H9 (cell line): ENCODE measurements at regions not wholly inside any gene's neighbourhood (a gene's known extent, or its start where the extent isn't known, plus 50 kb on each side); places are given as distances from the start of the nearest gene placed in this dataset.

Experiments
- DNase-seq: peaks from one replicate; pipeline ENCODE4 v3.0.0-alpha.2; 2017
- H2AFZ ChIP-seq: one replicate; pipeline ENCODE4 v1.6.1; 2013; ENCODE audit warnings: mild to moderate bottlenecking, low read length, control low read depth, moderate library complexity
- H2AK5ac ChIP-seq: 2 replicates; pipeline ENCODE4 v1.6.1; 2013; ENCODE audit warnings: low read length, control low read depth, mixed read lengths; ENCODE audit not compliant: insufficient read length
- H2BK120ac ChIP-seq: one replicate; pipeline ENCODE4 v1.6.1; 2013; ENCODE audit warnings: low read depth, mild to moderate bottlenecking, low read length, control low read depth, inconsistent platforms; ENCODE audit not compliant: poor library complexity, severe bottlenecking
- H2BK12ac ChIP-seq: 2 replicates; pipeline ENCODE4 v1.6.1; 2013; ENCODE audit warnings: low read length, control low read depth, mixed read lengths, low read depth; ENCODE audit not compliant: insufficient read length
- H2BK15ac ChIP-seq: 2 replicates; pipeline ENCODE4 v1.6.1; 2013; ENCODE audit warnings: low read depth, low read length, control low read depth
- H2BK20ac ChIP-seq: one replicate; pipeline ENCODE4 v1.6.1; 2013; ENCODE audit warnings: low read depth, mild to moderate bottlenecking, low read length, control low read depth, inconsistent platforms; ENCODE audit not compliant: poor library complexity, severe bottlenecking
- H2BK5ac ChIP-seq: 2 replicates; pipeline ENCODE4 v1.6.1; 2013; ENCODE audit warnings: low read length, control low read depth, mixed read lengths; ENCODE audit not compliant: insufficient read length
- H3K14ac ChIP-seq: 2 replicates; pipeline ENCODE4 v1.6.1; 2013; ENCODE audit warnings: low read length, control low read depth; ENCODE audit not compliant: insufficient read depth
- H3K18ac ChIP-seq: 2 replicates; pipeline ENCODE4 v1.6.1; 2013; ENCODE audit warnings: low read depth, mild to moderate bottlenecking, mixed read lengths, low read length, control low read depth; ENCODE audit not compliant: insufficient read length
- H3K23ac ChIP-seq: 2 replicates; pipeline ENCODE4 v1.6.1; 2013; ENCODE audit warnings: low read length, control low read depth, mixed read lengths, low read depth; ENCODE audit not compliant: insufficient read length
- H3K23me2 ChIP-seq: 2 replicates; pipeline ENCODE4 v1.6.1; 2013; ENCODE audit warnings: low read depth, mild to moderate bottlenecking, mixed read lengths, low read length, control low read depth; ENCODE audit not compliant: insufficient read length, poor library complexity, severe bottlenecking
- H3K27ac ChIP-seq: 2 replicates; pipeline ENCODE4 v1.5.1; 2013; ENCODE audit warnings: low read length, control low read depth, mixed read lengths, low read depth; ENCODE audit not compliant: insufficient read length
- H3K27me3 ChIP-seq: 2 replicates; pipeline ENCODE4 v1.6.1; 2013; ENCODE audit warnings: low read length, control low read depth, inconsistent platforms; ENCODE audit not compliant: insufficient read depth
- H3K4ac ChIP-seq: 2 replicates; pipeline ENCODE4 v1.6.1; 2013; ENCODE audit warnings: low read depth, mild to moderate bottlenecking, control low read depth, inconsistent platforms, low read length, moderate library complexity
- H3K4me1 ChIP-seq: 2 replicates; pipeline ENCODE4 v1.6.1; 2013; ENCODE audit warnings: low read length, control low read depth, inconsistent platforms; ENCODE audit not compliant: insufficient read depth
- H3K4me2 ChIP-seq: 2 replicates; pipeline ENCODE4 v1.6.1; 2013; ENCODE audit warnings: low read length, control low read depth, mixed read lengths; ENCODE audit not compliant: insufficient read length, insufficient read depth
- H3K56ac ChIP-seq: 2 replicates; pipeline ENCODE4 v1.6.1; 2013; ENCODE audit warnings: low read depth, mild to moderate bottlenecking, mixed read lengths, low read length, control low read depth; ENCODE audit not compliant: insufficient read length
- H3K79me1 ChIP-seq: 2 replicates; pipeline ENCODE4 v1.6.1; 2013; ENCODE audit warnings: low read depth, mild to moderate bottlenecking, moderate library complexity, low read length, control low read depth, inconsistent platforms; ENCODE audit not compliant: insufficient read depth, poor library complexity, severe bottlenecking
- H3K79me2 ChIP-seq: 2 replicates; pipeline ENCODE4 v1.6.1; 2013; ENCODE audit warnings: low read length, control low read depth, inconsistent platforms; ENCODE audit not compliant: insufficient read depth
- H3K9ac ChIP-seq: 2 replicates; pipeline ENCODE4 v1.6.1; 2013; ENCODE audit warnings: low read length, control low read depth, mixed read lengths; ENCODE audit not compliant: insufficient read length; ENCODE audit errors: extremely low read depth
- H3K9me3 ChIP-seq: one replicate; pipeline ENCODE4 v1.6.1; 2013; ENCODE audit warnings: low read depth, low read length, inconsistent platforms; ENCODE audit not compliant: control insufficient read depth
- H3T11ph ChIP-seq: one replicate; pipeline ENCODE4 v1.6.1; 2013; ENCODE audit warnings: mild to moderate bottlenecking, low read length, control low read depth, inconsistent platforms
- H4K20me1 ChIP-seq: one replicate; pipeline ENCODE4 v1.6.1; 2013; ENCODE audit not compliant: control insufficient read depth, insufficient read length, insufficient read depth
- H4K5ac ChIP-seq: 2 replicates; pipeline ENCODE4 v1.6.1; 2013; ENCODE audit warnings: low read depth, mild to moderate bottlenecking, mixed read lengths, low read length, control low read depth; ENCODE audit not compliant: insufficient read length
- H4K8ac ChIP-seq: replicated peaks from 2 replicates; pipeline ENCODE4 v1.6.1; 2013; ENCODE audit warnings: low read length, control low read depth, mixed read lengths, low read depth; ENCODE audit not compliant: insufficient read length
- H4K91ac ChIP-seq: 2 replicates; pipeline ENCODE4 v1.6.1; 2013; ENCODE audit warnings: low read depth, mild to moderate bottlenecking, moderate library complexity, mixed read lengths, low read length, control low read depth; ENCODE audit not compliant: insufficient read length
- H3K27ac Mint-ChIP-seq, 3 experiments: 2 replicates in 2 of 3; 3 replicates in 1 of 3; pipeline ENCODE4 v1.8.0; 2020 to 2021; ENCODE audit warnings: mixed read lengths in 3 of 3, mild to moderate bottlenecking in 1 of 3, moderate library complexity in 1 of 3
- H3K27me3 Mint-ChIP-seq: 2 replicates; pipeline ENCODE4 v1.8.0; 2021; ENCODE audit warnings: low read depth, mild to moderate bottlenecking, moderate library complexity, mixed read lengths
- H3K36me3 Mint-ChIP-seq, 3 experiments: 2 replicates in 2 of 3; 3 replicates in 1 of 3; pipeline ENCODE4 v1.8.0; 2020 to 2021; ENCODE audit warnings: low read depth in 3 of 3, mixed read lengths in 3 of 3; ENCODE audit not compliant: insufficient read depth in 1 of 3
- H3K4me1 Mint-ChIP-seq, 2 experiments: 2 replicates each; pipeline ENCODE4 v1.8.0; 2020; ENCODE audit warnings: mixed read lengths in 2 of 2
- H3K4me3 Mint-ChIP-seq, 2 experiments: 2 replicates in 1 of 2; 3 replicates in 1 of 2; pipeline ENCODE4 v1.8.0; 2020 to 2021; ENCODE audit warnings: mild to moderate bottlenecking in 2 of 2, mixed read lengths in 2 of 2, moderate library complexity in 1 of 2
- H3K9me3 Mint-ChIP-seq, 2 experiments: 2 replicates in 1 of 2; 3 replicates in 1 of 2; pipeline ENCODE4 v1.8.0; 2020; ENCODE audit warnings: mild to moderate bottlenecking in 2 of 2, mixed read lengths in 2 of 2, moderate library complexity in 1 of 2
- CTCF ChIP-seq: fragments of 200-600 bp; sonication (generic); conservative IDR thresholded peaks from 3 replicates; pipeline ENCODE4 v1.8.0; 2021; ENCODE audit warnings: antibody characterized with exemption, mild to moderate bottlenecking
- WGBS: extraction: QIAGEN DNeasy Blood & Tissue Kit; methylation state at CpG from one replicate; pipeline ENCODE4 v1.1.7; 2013; ENCODE audit warnings: missing lambda C conversion rate, low lambda C conversion rate, mixed read lengths; ENCODE audit not compliant: insufficient read length; ENCODE audit errors: extremely low coverage; 5-methylcytosine and 5-hydroxymethylcytosine counted together

DNA sequence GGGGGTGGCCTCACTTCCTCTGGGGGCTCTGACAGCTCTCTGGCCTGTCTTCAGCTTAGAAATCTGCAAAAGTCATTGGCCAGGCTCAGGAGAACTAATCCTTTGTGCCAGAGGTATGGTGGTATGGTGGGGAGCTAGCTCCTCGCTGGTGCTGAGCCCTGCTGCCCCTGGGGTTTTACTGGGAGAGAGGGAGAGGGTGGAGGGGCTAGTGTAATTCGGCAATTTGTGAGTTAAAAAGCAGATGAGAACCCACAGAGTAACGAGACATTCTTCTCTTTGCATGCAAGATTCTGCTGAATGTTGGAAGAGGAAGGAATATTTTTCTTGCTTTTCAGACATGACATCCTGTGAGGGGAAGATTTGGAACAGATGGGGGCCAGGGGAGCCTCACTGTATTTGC is 65.5 kb upstream of the SPRY4 start:
- no peak overlapping the region for H3K9ac ChIP-seq
- H2AK5ac ChIP-seq, result no peak overlapping the region
- H3K4ac ChIP-seq, result no peak overlapping the region
- no peak overlapping the region for H2BK20ac ChIP-seq
- no peak overlapping the region for H3K23ac ChIP-seq
- H2AFZ ChIP-seq, result no peak overlapping the region
- peaks cover 11% of the 10 kb centered on the region; the same call in 1 of the 2 replicates for H3K4me1 ChIP-seq
- H2BK120ac ChIP-seq, result no peak overlapping the region
- no peaks in the 10 kb centered on the region for H4K20me1 ChIP-seq
- TF ChIP-seq CTCF, result no peak
- H3K9me3 ChIP-seq, result no peaks in the 10 kb centered on the region
- no peak overlapping the region for H4K91ac ChIP-seq
- H3K79me1 ChIP-seq, result no peaks in the 10 kb centered on the region
- peak overlapping the region; percentile 75 for H3K14ac ChIP-seq
- no peak overlapping the region for H3K56ac ChIP-seq
- peaks cover 5% of the 10 kb centered on the region in 2 experiments; a peak in 2 of 5 replicates for H3K9me3 Mint-ChIP-seq
- H3K27ac Mint-ChIP-seq, result peak overlapping the region in 1 of 3 experiments; percentile 84; a peak in 3 of 7 replicates
- no peak overlapping the region for H4K5ac ChIP-seq
- no peak overlapping the region for H4K8ac ChIP-seq
- H3T11ph ChIP-seq, result no peak overlapping the region
- no peaks in the 10 kb centered on the region for H3K79me2 ChIP-seq
- H2BK5ac ChIP-seq, result no peak overlapping the region
- H3K23me2 ChIP-seq, result no peaks in the 10 kb centered on the region
- H3K4me2 ChIP-seq, result no peak overlapping the region
- no peak overlapping the region for H3K27ac ChIP-seq
- H3K27me3 ChIP-seq, result no peaks in the 10 kb centered on the region; the same call in 1 of the 2 replicates
- peak overlapping the region; percentile 34 for H3K18ac ChIP-seq
- no peak for DNase-seq
- no peaks in the 10 kb centered on the region; the same call in 1 of the 2 replicates for H3K27me3 Mint-ChIP-seq
- H2BK12ac ChIP-seq, result peak overlapping the region; percentile 30
- peak overlapping the region in 1 of 2 experiments; percentile 33; a peak in 2 of 5 replicates for H3K4me3 Mint-ChIP-seq
- WGBS, result no CpG with 5 or more reads among the region's 3 CpGs
- peaks cover 0 to 8% (median 8%) of the 10 kb centered on the region in 3 experiments; a peak in 4 of 7 replicates for H3K36me3 Mint-ChIP-seq
- no peak overlapping the region for H2BK15ac ChIP-seq
- peaks cover 37 to 46% of the 10 kb centered on the region in 2 experiments for H3K4me1 Mint-ChIP-seq
